Adrenal gland (tissue), 5 donors: ENCODE measurements at regions not wholly inside any gene's neighbourhood (a gene's known extent, or its start where the extent isn't known, plus 50 kb on each side); places are given as distances from the start of the nearest gene placed in this dataset.

Experiments used
- POLR2A ChIP-seq, 2 donors: fragments of 450-650 bp; IDR thresholded peaks; one replicate each; pipeline ENCODE4 v1.6.1; 2017; ENCODE audit warnings: antibody characterized with exemption in 2 of 2, mild to moderate bottlenecking in 2 of 2, moderate library complexity in 1 of 2
- TF ChIP-seq, protein P1 (sequence below), 6 experiments: fragments of 450-650 bp in 4 of 6; fragments of 200-600 bp in 2 of 6; sonication (generic) in 1 of 6; IDR thresholded peaks; 1 replicate in 5 of 6; 2 replicates in 1 of 6; pipeline versions ENCODE4 v1.5.1 to v1.8.0; 2016 to 2021; ENCODE audit warnings: antibody characterized with exemption in 6 of 6, mild to moderate bottlenecking in 2 of 6, moderate library complexity in 1 of 6
- donor health status: DM: no; HTN: no; CAD: no.

DNA sequence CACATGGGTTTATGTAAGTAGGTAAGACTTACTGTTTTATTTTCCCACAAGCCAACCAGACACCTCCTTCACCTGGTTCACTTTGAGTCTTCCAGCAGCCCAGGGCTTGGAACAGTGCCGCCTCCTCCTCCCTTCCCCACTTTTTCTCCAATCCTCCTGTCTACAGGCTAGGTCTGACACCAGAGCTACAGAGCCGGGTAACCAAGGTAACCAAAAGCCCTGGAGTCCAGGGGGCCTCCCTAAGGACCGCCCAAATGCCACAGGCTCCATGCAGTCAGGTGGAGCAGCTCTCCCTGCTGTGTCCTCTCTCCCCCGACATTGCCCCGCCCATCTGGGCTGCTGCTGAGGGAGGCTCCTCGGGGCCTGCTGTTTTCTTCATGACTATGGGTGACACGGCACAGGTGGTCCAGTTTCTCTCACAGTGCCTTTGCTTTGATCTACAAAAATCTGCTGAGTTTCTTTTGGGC, 138.0 kb upstream of the EFNA5 start:
- TF ChIP-seq, protein P1, sequence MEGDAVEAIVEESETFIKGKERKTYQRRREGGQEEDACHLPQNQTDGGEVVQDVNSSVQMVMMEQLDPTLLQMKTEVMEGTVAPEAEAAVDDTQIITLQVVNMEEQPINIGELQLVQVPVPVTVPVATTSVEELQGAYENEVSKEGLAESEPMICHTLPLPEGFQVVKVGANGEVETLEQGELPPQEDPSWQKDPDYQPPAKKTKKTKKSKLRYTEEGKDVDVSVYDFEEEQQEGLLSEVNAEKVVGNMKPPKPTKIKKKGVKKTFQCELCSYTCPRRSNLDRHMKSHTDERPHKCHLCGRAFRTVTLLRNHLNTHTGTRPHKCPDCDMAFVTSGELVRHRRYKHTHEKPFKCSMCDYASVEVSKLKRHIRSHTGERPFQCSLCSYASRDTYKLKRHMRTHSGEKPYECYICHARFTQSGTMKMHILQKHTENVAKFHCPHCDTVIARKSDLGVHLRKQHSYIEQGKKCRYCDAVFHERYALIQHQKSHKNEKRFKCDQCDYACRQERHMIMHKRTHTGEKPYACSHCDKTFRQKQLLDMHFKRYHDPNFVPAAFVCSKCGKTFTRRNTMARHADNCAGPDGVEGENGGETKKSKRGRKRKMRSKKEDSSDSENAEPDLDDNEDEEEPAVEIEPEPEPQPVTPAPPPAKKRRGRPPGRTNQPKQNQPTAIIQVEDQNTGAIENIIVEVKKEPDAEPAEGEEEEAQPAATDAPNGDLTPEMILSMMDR (IDR thresholded peaks at IDR 0.05), result no peak
- TF ChIP-seq POLR2A (IDR thresholded peaks at IDR 0.05), result no peak
